Liver (tissue), 8 donors: ENCODE measurements at regions not wholly inside any gene's neighbourhood (a gene's known extent, or its start where the extent isn't known, plus 50 kb on each side); places are given as distances from the start of the nearest gene placed in this dataset.

Experiments
- DNase-seq: peaks from one replicate; pipeline ENCODE4 v3.0.0-alpha.2; 2017; ENCODE audit warnings: low spot score
- H3K27ac ChIP-seq, 2 donors: one replicate each; pipeline ENCODE4 v1.7.0; 2013; ENCODE audit warnings: inconsistent platforms in 2 of 2, low read length in 2 of 2, control low read depth in 1 of 2, low read depth in 1 of 2, mild to moderate bottlenecking in 1 of 2
- H3K27me3 ChIP-seq, 4 donors: one replicate each; pipeline versions ENCODE4 v1.6.1 to v1.7.0; 2013; ENCODE audit warnings: low read length in 3 of 4, inconsistent platforms in 1 of 4, mild to moderate bottlenecking in 1 of 4, moderate library complexity in 1 of 4; ENCODE audit not compliant: control insufficient read depth in 4 of 4, insufficient read depth in 4 of 4
- H3K36me3 ChIP-seq, 4 donors: one replicate each; pipeline versions ENCODE4 v1.6.1 to v1.7.0; 2013; ENCODE audit warnings: low read length in 3 of 4, mild to moderate bottlenecking in 3 of 4, low read depth in 1 of 4, moderate library complexity in 1 of 4; ENCODE audit not compliant: control insufficient read depth in 4 of 4, insufficient read depth in 3 of 4
- H3K4me1 ChIP-seq, 4 donors: one replicate each; pipeline versions ENCODE4 v1.6.1 to v1.7.0; 2013; ENCODE audit warnings: low read length in 3 of 4, mild to moderate bottlenecking in 3 of 4, moderate library complexity in 1 of 4; ENCODE audit not compliant: control insufficient read depth in 4 of 4, insufficient read depth in 4 of 4
- H3K4me3 ChIP-seq, 3 donors: one replicate each; pipeline versions ENCODE4 v1.6.1 to v1.7.0; 2013; ENCODE audit warnings: low read length in 3 of 3, control low read depth in 1 of 3, low read depth in 1 of 3, mild to moderate bottlenecking in 1 of 3
- H3K9ac ChIP-seq, 2 donors: one replicate each; pipeline ENCODE4 v1.7.0; 2013; ENCODE audit warnings: low read length in 2 of 2, mild to moderate bottlenecking in 2 of 2, moderate library complexity in 2 of 2, control low read depth in 1 of 2, low read depth in 1 of 2
- H3K9me3 ChIP-seq, 4 donors: one replicate each; pipeline versions ENCODE4 v1.6.1 to v1.7.0; 2013; ENCODE audit warnings: low read length in 3 of 4; ENCODE audit not compliant: control insufficient read depth in 4 of 4
- ATF3 ChIP-seq: IDR thresholded peaks from 2 replicates; pipeline ENCODE4 v1.6.1; 2016; ENCODE audit warnings: antibody characterized with exemption
- CTCF ChIP-seq: fragments of 150-350 bp; IDR thresholded peaks from 2 replicates; pipeline ENCODE4 v1.5.1; 2017; ENCODE audit warnings: improper control_type of control experiment, low read depth, low read length; ENCODE audit not compliant: missing input control
- EGR1 ChIP-seq, 2 donors: IDR thresholded peaks; 2 replicates each; pipeline ENCODE4 v1.6.1; 2016 to 2018; ENCODE audit warnings: antibody characterized with exemption in 2 of 2, low read depth in 2 of 2
- FOXA1 ChIP-seq: IDR thresholded peaks from 2 replicates; pipeline ENCODE4 v1.6.1; 2016; ENCODE audit warnings: antibody characterized with exemption
- FOXA2 ChIP-seq: IDR thresholded peaks from 2 replicates; pipeline ENCODE4 v1.6.1; 2016; ENCODE audit warnings: antibody characterized with exemption
- GABPA ChIP-seq, 2 donors: IDR thresholded peaks in 1 of 2; conservative IDR thresholded peaks in 1 of 2; 2 replicates each; pipeline ENCODE4 v1.6.1; 2016; ENCODE audit warnings: antibody characterized with exemption in 2 of 2, mild to moderate bottlenecking in 1 of 2, moderate library complexity in 1 of 2
- HNF4A ChIP-seq, 2 donors: conservative IDR thresholded peaks; 2 replicates each; pipeline ENCODE4 v1.6.1; 2016; ENCODE audit warnings: antibody characterized with exemption in 2 of 2, mild to moderate bottlenecking in 2 of 2
- HNF4G ChIP-seq: IDR thresholded peaks from 2 replicates; pipeline ENCODE4 v1.6.1; 2016; ENCODE audit warnings: antibody characterized with exemption
- JUND ChIP-seq, 2 donors: IDR thresholded peaks; 2 replicates each; pipeline ENCODE4 v1.6.1; 2016; ENCODE audit warnings: antibody characterized with exemption in 2 of 2
- MAX ChIP-seq: IDR thresholded peaks from 2 replicates; pipeline ENCODE4 v1.6.1; 2016; ENCODE audit warnings: antibody characterized with exemption
- NR2F2 ChIP-seq: IDR thresholded peaks from 2 replicates; pipeline ENCODE4 v1.6.1; 2016; ENCODE audit warnings: antibody characterized with exemption
- RAD21 ChIP-seq, 2 donors: IDR thresholded peaks; 2 replicates each; pipeline ENCODE4 v1.6.1; 2016; ENCODE audit warnings: antibody characterized with exemption in 2 of 2, mild to moderate bottlenecking in 2 of 2
- REST ChIP-seq: IDR thresholded peaks from 2 replicates; pipeline ENCODE4 v1.6.1; 2016; ENCODE audit warnings: antibody characterized with exemption, mild to moderate bottlenecking
- RXRA ChIP-seq, 2 donors: IDR thresholded peaks; 2 replicates each; pipeline ENCODE4 v1.6.1; 2017 to 2018; ENCODE audit warnings: antibody characterized with exemption in 2 of 2, mild to moderate bottlenecking in 1 of 2
- SP1 ChIP-seq: IDR thresholded peaks from 2 replicates; pipeline ENCODE4 v1.6.1; 2018; ENCODE audit warnings: antibody characterized with exemption, mild to moderate bottlenecking
- TAF1 ChIP-seq: conservative IDR thresholded peaks from 2 replicates; pipeline ENCODE4 v1.6.1; 2016; ENCODE audit warnings: antibody characterized with exemption, mild to moderate bottlenecking
- YY1 ChIP-seq: IDR thresholded peaks from 2 replicates; pipeline ENCODE4 v1.6.1; 2016; ENCODE audit warnings: antibody characterized with exemption, mild to moderate bottlenecking
- ZBTB33 ChIP-seq: IDR thresholded peaks from 2 replicates; pipeline ENCODE4 v1.6.1; 2016; ENCODE audit warnings: antibody characterized with exemption
- WGBS: extraction: QIAGEN DNeasy Blood & Tissue Kit; methylation state at CpG from one replicate; pipeline ENCODE4 v1.1.7; 2013; 5-methylcytosine and 5-hydroxymethylcytosine counted together
- donor health status: healthy.
- donor health status: healthy.
- donor health status: healthy.
- donor health status: healthy.
- donor health status: healthy.

GRCh38 chrX:40380655-40381488, 199.9 kb upstream of the ATP6AP2 start:
- H3K9ac ChIP-seq: no peak overlapping the region
- no peaks in the 10 kb centered on the region for H3K27me3 ChIP-seq
- no peaks in the 10 kb centered on the region for H3K4me1 ChIP-seq
- 78% methylated on average over 16 of the region's 16 CpGs for WGBS
- H3K9me3 ChIP-seq: peaks cover 0 to 5% (median 2%) of the 10 kb centered on the region in 4 donors
- DNase-seq: no peak
- H3K4me3 ChIP-seq: no peak overlapping the region
- no peaks in the 10 kb centered on the region for H3K36me3 ChIP-seq
- no peak for TF ChIP-seq MAX
- no peak for TF ChIP-seq RAD21 (IDR thresholded peaks at IDR 0.05)
- TF ChIP-seq FOXA2: no peak
- TF ChIP-seq HNF4G: no peak
- TF ChIP-seq GABPA (IDR thresholded peaks at IDR 0.05 in 1 of 2, conservative IDR thresholded peaks at IDR 0.05 in 1 of 2): no peak
- no peak for TF ChIP-seq YY1
- TF ChIP-seq EGR1 (IDR thresholded peaks at IDR 0.05; ENCODE audit: low read depth in 2 of 2): no peak
- TF ChIP-seq REST: no peak
- TF ChIP-seq RXRA (IDR thresholded peaks at IDR 0.05): no peak
- no peak for TF ChIP-seq ZBTB33
- TF ChIP-seq JUND (IDR thresholded peaks at IDR 0.05): no peak
- no peak for TF ChIP-seq SP1
- no peak for TF ChIP-seq HNF4A (conservative IDR thresholded peaks at IDR 0.05)
- TF ChIP-seq FOXA1: no peak
- no peak for TF ChIP-seq ATF3
- no peak for TF ChIP-seq TAF1
- TF ChIP-seq NR2F2: no peak
- TF ChIP-seq CTCF: no peak
- no peak overlapping the region for H3K27ac ChIP-seq
